ENCODE measurements at regions not wholly inside any gene's neighbourhood (a gene's known extent, or its start where the extent isn't known, plus 50 kb on each side); places are given as distances from the start of the nearest gene placed in this dataset.
"Not testable (repeated sequence)": the region's sequence is repeated elsewhere in the genome, so short reads cannot be mapped to it uniquely, and the experiment has no call there.

GRCh38 chr9:67133124-67133523 is 140.8 kb upstream of the SPATA31A3 start:
- DNase-seq (ENCODE audit: low spot score), result not testable (repeated sequence)

GRCh38 chr9:67116761-67117160 is 124.4 kb upstream of the SPATA31A3 start:
- DNase-seq (ENCODE audit: low spot score), result not testable (repeated sequence)

- DNase-seq (ENCODE audit: low spot score), result not testable (repeated sequence)
These were observed 119.8 kb upstream of the SPATA31A3 start for GRCh38 chr9:67112148-67112547.

GRCh38 chr9:67111733-67112132 is 119.4 kb upstream of the SPATA31A3 start:
- not testable (repeated sequence) for DNase-seq (ENCODE audit: low spot score)

- not testable (repeated sequence) for DNase-seq (ENCODE audit: low spot score)
These were observed 117.5 kb upstream of the SPATA31A3 start for GRCh38 chr9:67109859-67110258.

- not testable (repeated sequence) for DNase-seq (ENCODE audit: low spot score)
These were observed 114.3 kb upstream of the SPATA31A3 start for GRCh38 chr9:67106659-67107058.

GRCh38 chr9:67102506-67103276 is 110.3 kb upstream of the SPATA31A3 start:
- not testable (repeated sequence) for DNase-seq (ENCODE audit: low spot score)

- DNase-seq (ENCODE audit: low spot score), result not testable (repeated sequence)
These were observed 98.8 kb upstream of the SPATA31A3 start for GRCh38 chr9:67091104-67091503.

- DNase-seq (ENCODE audit: low spot score), result not testable (repeated sequence)
These were observed 94.5 kb upstream of the SPATA31A3 start for GRCh38 chr9:67086862-67087261.

GRCh38 chr9:67066140-67066539 is 73.8 kb upstream of the SPATA31A3 start:
- not testable (repeated sequence) for DNase-seq (ENCODE audit: low spot score)

GRCh38 chr9:67058898-67059715 is 66.8 kb upstream of the SPATA31A3 start:
- peak; percentile 5 for DNase-seq (ENCODE audit: low spot score)
